Right lung (tissue), 2 donors: ENCODE measurements at regions not wholly inside any gene's neighbourhood (a gene's known extent, or its start where the extent isn't known, plus 50 kb on each side); places are given as distances from the start of the nearest gene placed in this dataset.
A peak's percentile ranks its signal among the peaks of the same experiment; 100 is the strongest.

Experiments used
- DNase-seq, 2 donors: peaks; one replicate each; pipeline ENCODE4 v3.0.0-alpha.2; 2013

- no peak for DNase-seq
Observed at GRCh38 chr6:105816847-105817246, 269.3 kb upstream of the PRDM1 start.

- no peak for DNase-seq
Observed at GRCh38 chr6:105815661-105816555, 270.2 kb upstream of the PRDM1 start.

GRCh38 chr6:105814745-105815536, 271.2 kb upstream of the PRDM1 start:
- DNase-seq, result no peak

GRCh38 chr6:105810922-105811482, 275.1 kb upstream of the PRDM1 start:
- no peak for DNase-seq

- DNase-seq, result no peak
Observed at GRCh38 chr6:105810105-105810921, 275.8 kb upstream of the PRDM1 start.

GRCh38 chr6:105808571-105808970, 277.6 kb upstream of the PRDM1 start:
- no peak for DNase-seq

GRCh38 chr6:105807905-105808304, 278.2 kb upstream of the PRDM1 start:
- no peak for DNase-seq

GRCh38 chr6:105806486-105806920, 279.6 kb upstream of the PRDM1 start:
- no peak for DNase-seq

- no peak for DNase-seq
Observed at GRCh38 chr6:105805501-105806023, 280.6 kb upstream of the PRDM1 start.

- no peak for DNase-seq
Observed at GRCh38 chr6:105804424-105804823, 281.7 kb upstream of the PRDM1 start.

GRCh38 chr6:105804000-105804399, 282.1 kb upstream of the PRDM1 start:
- no peak for DNase-seq

GRCh38 chr6:105803442-105803841, 282.7 kb upstream of the PRDM1 start:
- no peak for DNase-seq

GRCh38 chr6:105802703-105803102, 283.4 kb upstream of the PRDM1 start:
- no peak for DNase-seq

- no peak for DNase-seq
Observed at GRCh38 chr6:105800871-105801270, 285.3 kb upstream of the PRDM1 start.

GRCh38 chr6:105800398-105800797, 285.7 kb upstream of the PRDM1 start:
- no peak for DNase-seq

- DNase-seq, result no peak
Observed at GRCh38 chr6:105799056-105799455, 287.1 kb upstream of the PRDM1 start.

- peak; percentile 57 to 62 for DNase-seq
Observed at GRCh38 chr6:105797983-105798453, 288.1 kb upstream of the PRDM1 start.

GRCh38 chr6:105797286-105797979, 288.7 kb upstream of the PRDM1 start:
- no peak for DNase-seq

GRCh38 chr6:105795913-105796517, 290.1 kb upstream of the PRDM1 start:
- DNase-seq, result no peak

- no peak for DNase-seq
Observed at GRCh38 chr6:105795366-105795765, 290.8 kb upstream of the PRDM1 start.
